ENCODE measurements at regions not wholly inside any gene's neighbourhood (a gene's known extent, or its start where the extent isn't known, plus 50 kb on each side); places are given as distances from the start of the nearest gene placed in this dataset.
"Not testable (repeated sequence)": the region's sequence is repeated elsewhere in the genome, so short reads cannot be mapped to it uniquely, and the experiment has no call there.

GRCh38 chr18:70600225-70600925, 311.5 kb downstream of the SOCS6 start:
- H3K9me3 ChIP-seq (ENCODE audit: control insufficient read depth in 2 of 2, low read length in 2 of 2), result no peaks in the 10 kb centered on the region
- H3K27me3 ChIP-seq (ENCODE audit: control insufficient read depth in 1 of 2, insufficient read depth in 2 of 2, low read length in 2 of 2), result no peaks in the 10 kb centered on the region
- no peak overlapping the region for H3K27ac ChIP-seq (ENCODE audit: low read length)
- H3K9ac ChIP-seq (ENCODE audit: low read length in 2 of 2), result no peak overlapping the region
- H3K36me3 ChIP-seq (ENCODE audit: control insufficient read depth in 2 of 2, insufficient read depth in 2 of 2, low read length in 2 of 2), result no peaks in the 10 kb centered on the region
- no peak overlapping the region for H3K4me3 ChIP-seq (ENCODE audit: low read length in 2 of 2)
- H3K4me1 ChIP-seq (ENCODE audit: control insufficient read depth, insufficient read depth, low read length), result no peaks in the 10 kb centered on the region

- H3K27ac ChIP-seq (ENCODE audit: low read length), result no peak overlapping the region
- H3K4me3 ChIP-seq (ENCODE audit: low read length in 2 of 2), result no peak overlapping the region
- H3K9me3 ChIP-seq (ENCODE audit: control insufficient read depth in 2 of 2, low read length in 2 of 2), result no peaks in the 10 kb centered on the region
- no peaks in the 10 kb centered on the region for H3K36me3 ChIP-seq (ENCODE audit: control insufficient read depth in 2 of 2, insufficient read depth in 2 of 2, low read length in 2 of 2)
- H3K4me1 ChIP-seq (ENCODE audit: control insufficient read depth, insufficient read depth, low read length), result no peaks in the 10 kb centered on the region
- H3K9ac ChIP-seq (ENCODE audit: low read length in 2 of 2), result no peak overlapping the region
- no peaks in the 10 kb centered on the region for H3K27me3 ChIP-seq (ENCODE audit: control insufficient read depth in 1 of 2, insufficient read depth in 2 of 2, low read length in 2 of 2)
Measured at GRCh38 chr18:70598406-70598805, 309.6 kb downstream of the SOCS6 start.

DNA sequence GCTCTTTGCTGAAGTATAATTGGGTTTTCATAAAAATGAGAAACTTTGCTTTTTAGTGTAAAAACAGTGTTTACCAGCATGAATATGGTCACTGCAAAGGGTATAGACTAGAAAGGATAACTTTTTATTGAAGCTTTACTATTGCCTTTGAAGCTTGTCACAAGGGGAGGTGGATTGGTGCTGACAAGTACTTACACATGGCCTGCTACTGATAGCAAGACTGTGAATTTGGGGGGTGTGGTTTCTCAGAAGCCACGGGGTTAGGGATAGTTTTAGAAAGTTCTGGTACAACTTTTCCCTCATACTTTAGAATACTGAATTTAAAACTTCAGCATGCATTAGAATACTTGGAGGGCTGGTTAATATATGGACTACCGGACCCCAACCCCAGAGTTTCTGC, 294.1 kb downstream of the SOCS6 start:
- H3K27me3 ChIP-seq (ENCODE audit: control insufficient read depth in 1 of 2, insufficient read depth in 2 of 2, low read length in 2 of 2), result no peaks in the 10 kb centered on the region
- H3K36me3 ChIP-seq (ENCODE audit: control insufficient read depth in 2 of 2, insufficient read depth in 2 of 2, low read length in 2 of 2), result no peaks in the 10 kb centered on the region
- H3K9ac ChIP-seq (ENCODE audit: low read length in 2 of 2), result no peak overlapping the region
- no peak overlapping the region for H3K4me3 ChIP-seq (ENCODE audit: low read length in 2 of 2)
- no peaks in the 10 kb centered on the region for H3K4me1 ChIP-seq (ENCODE audit: control insufficient read depth, insufficient read depth, low read length)
- H3K9me3 ChIP-seq (ENCODE audit: control insufficient read depth in 2 of 2, low read length in 2 of 2), result peaks cover 0 to 6% of the 10 kb centered on the region in 2 donors
- no peak overlapping the region for H3K27ac ChIP-seq (ENCODE audit: low read length)

DNA sequence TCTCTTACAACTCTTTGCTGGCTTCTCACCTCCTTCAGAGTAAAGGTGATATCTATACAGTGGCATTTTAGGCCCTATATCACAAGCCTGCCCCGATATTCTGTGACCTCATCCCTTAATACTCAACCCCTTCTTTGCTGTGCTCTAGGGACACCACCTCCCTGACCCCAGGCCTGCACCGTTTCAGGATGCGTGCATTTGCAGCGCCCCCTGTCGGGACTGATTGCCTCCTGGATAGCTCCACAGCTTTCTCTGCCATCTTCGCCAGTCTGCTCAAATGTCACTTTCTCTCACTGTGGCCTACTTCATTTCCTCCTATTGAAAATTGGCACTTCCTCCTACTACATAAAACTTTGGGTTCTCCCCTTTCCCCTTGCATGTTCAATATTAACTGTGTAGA, 289.6 kb downstream of the SOCS6 start:
- Histone ChIP-seq H3K4me3 (ENCODE audit: low read length in 2 of 2) (no peak overlapping the region), H3K9ac (ENCODE audit: low read length in 2 of 2) (no peak overlapping the region), H3K27me3 (ENCODE audit: control insufficient read depth in 1 of 2, insufficient read depth in 2 of 2, low read length in 2 of 2) (no peaks in the 10 kb centered on the region), H3K4me1 (ENCODE audit: control insufficient read depth, insufficient read depth, low read length) (no peaks in the 10 kb centered on the region), H3K9me3 (ENCODE audit: control insufficient read depth in 2 of 2, low read length in 2 of 2) (peaks cover 0 to 5% of the 10 kb centered on the region in 2 donors), H3K27ac (ENCODE audit: low read length) (no peak overlapping the region), H3K36me3 (ENCODE audit: control insufficient read depth in 2 of 2, insufficient read depth in 2 of 2, low read length in 2 of 2) (no peaks in the 10 kb centered on the region)

DNA sequence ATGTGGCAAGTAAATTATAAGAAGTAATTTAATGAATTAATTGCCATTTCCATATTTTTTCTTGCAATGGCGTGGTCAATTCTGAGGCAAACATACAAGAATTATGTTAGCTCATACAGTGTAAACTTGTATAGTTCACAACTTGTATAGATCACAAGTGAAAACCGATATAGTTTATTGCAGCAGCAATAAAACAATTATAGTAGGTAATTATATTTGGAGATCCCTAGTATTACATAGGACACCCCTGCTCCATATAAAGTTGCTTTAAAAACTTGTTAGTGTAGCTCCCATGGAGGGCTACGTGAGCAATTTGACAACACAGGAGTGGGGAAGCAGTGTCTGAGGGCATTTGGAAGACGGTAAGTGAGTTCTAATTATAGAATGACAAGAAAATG, 288.2 kb downstream of the SOCS6 start:
- no peak overlapping the region for H3K4me3 ChIP-seq (ENCODE audit: low read length in 2 of 2)
- H3K9me3 ChIP-seq (ENCODE audit: control insufficient read depth in 2 of 2, low read length in 2 of 2), result peaks cover 0 to 5% of the 10 kb centered on the region in 2 donors
- H3K9ac ChIP-seq (ENCODE audit: low read length in 2 of 2), result no peak overlapping the region
- H3K36me3 ChIP-seq (ENCODE audit: control insufficient read depth in 2 of 2, insufficient read depth in 2 of 2, low read length in 2 of 2), result no peaks in the 10 kb centered on the region
- no peaks in the 10 kb centered on the region for H3K4me1 ChIP-seq (ENCODE audit: control insufficient read depth, insufficient read depth, low read length)
- H3K27ac ChIP-seq (ENCODE audit: low read length), result no peak overlapping the region
- no peaks in the 10 kb centered on the region for H3K27me3 ChIP-seq (ENCODE audit: control insufficient read depth in 1 of 2, insufficient read depth in 2 of 2, low read length in 2 of 2)

DNA sequence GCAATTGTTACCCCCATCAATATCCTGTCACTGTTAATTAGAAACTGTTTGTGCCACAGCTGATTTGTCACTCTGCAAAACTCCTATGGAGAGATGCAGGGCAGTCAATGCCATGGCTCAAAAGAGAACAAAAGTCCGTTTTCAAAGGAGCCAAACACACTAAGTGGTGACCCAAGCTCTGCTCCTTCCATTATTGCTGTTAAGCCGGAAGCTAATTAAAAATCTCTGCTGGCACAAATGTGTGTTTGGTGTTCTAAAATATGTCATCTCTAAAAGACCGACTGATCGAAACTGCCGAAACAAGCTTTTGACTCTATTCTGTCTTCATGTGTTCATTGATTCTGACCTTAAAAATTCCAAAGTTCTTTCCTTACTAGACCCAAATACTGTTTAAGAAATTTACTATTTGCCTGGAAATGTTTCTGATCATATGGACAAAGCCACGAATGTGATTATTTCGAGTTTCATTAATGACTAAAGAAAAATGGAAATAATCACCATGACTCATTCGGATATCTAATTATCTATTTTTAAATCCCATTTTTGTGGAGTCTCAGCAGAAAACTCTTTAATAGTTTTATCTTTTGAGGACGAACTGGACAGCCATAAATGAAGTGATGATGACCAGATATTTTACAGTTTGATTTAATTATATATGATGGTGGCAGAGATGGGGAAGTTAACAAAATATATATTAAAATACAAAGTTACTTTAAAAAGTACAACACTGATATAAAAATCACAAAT, 287.6 kb downstream of the SOCS6 start:
- H3K27ac ChIP-seq (ENCODE audit: low read length), result no peak overlapping the region
- no peak overlapping the region for H3K4me3 ChIP-seq (ENCODE audit: low read length in 2 of 2)
- H3K36me3 ChIP-seq (ENCODE audit: control insufficient read depth in 2 of 2, insufficient read depth in 2 of 2, low read length in 2 of 2), result no peaks in the 10 kb centered on the region
- H3K4me1 ChIP-seq (ENCODE audit: control insufficient read depth, insufficient read depth, low read length), result no peaks in the 10 kb centered on the region
- no peak overlapping the region for H3K9ac ChIP-seq (ENCODE audit: low read length in 2 of 2)
- H3K27me3 ChIP-seq (ENCODE audit: control insufficient read depth in 1 of 2, insufficient read depth in 2 of 2, low read length in 2 of 2), result no peaks in the 10 kb centered on the region
- peaks cover 0 to 5% of the 10 kb centered on the region in 2 donors for H3K9me3 ChIP-seq (ENCODE audit: control insufficient read depth in 2 of 2, low read length in 2 of 2)

DNA sequence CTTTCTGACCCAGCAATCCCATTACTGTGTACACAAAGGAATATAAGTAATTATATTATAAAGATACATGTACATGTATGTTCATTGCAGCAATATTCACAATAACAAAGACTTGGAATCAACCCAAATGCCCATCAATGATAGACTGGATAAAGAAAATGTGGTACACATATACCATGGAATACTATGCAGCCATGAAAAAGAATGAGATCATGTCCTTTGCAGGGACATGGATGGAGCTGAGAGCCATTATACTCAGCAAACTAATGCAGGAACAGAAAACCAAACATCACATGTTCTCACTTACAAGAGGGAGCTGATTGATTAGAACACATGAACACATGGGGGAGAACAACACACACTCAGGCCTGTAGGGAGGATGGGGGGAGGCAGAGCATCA, 286.1 kb downstream of the SOCS6 start:
- H3K27me3 ChIP-seq (ENCODE audit: control insufficient read depth in 1 of 2, insufficient read depth in 2 of 2, low read length in 2 of 2); H3K36me3 ChIP-seq (ENCODE audit: control insufficient read depth in 2 of 2, insufficient read depth in 2 of 2, low read length in 2 of 2); H3K4me3 ChIP-seq (ENCODE audit: low read length in 2 of 2); H3K27ac ChIP-seq (ENCODE audit: low read length); H3K4me1 ChIP-seq (ENCODE audit: control insufficient read depth, insufficient read depth, low read length); H3K9me3 ChIP-seq (ENCODE audit: control insufficient read depth in 2 of 2, low read length in 2 of 2); H3K9ac ChIP-seq (ENCODE audit: low read length in 2 of 2): not testable (repeated sequence)

DNA sequence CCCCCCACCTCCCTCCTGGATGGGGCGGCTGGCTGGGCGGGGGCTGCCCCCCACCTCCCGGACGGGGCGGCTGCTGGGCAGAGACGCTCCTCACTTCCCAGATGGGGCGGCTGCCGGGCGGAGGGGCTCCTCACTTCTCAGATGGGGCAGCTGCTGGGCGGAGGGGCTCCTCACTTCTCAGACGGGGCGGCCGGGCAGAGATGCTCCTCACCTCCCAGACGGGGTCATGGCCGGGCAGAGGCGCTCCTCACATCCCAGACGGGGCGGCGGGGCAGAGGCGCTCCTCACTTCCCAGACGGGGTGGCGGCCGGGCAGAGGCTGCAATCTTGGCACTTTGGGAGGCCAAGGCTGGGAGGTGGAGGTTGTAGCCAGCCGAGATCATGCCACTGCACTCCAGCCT, 280.8 kb downstream of the SOCS6 start:
- H3K27ac ChIP-seq (ENCODE audit: low read length); H3K9ac ChIP-seq (ENCODE audit: low read length in 2 of 2); H3K27me3 ChIP-seq (ENCODE audit: control insufficient read depth in 1 of 2, insufficient read depth in 2 of 2, low read length in 2 of 2); H3K9me3 ChIP-seq (ENCODE audit: control insufficient read depth in 2 of 2, low read length in 2 of 2); H3K4me3 ChIP-seq (ENCODE audit: low read length in 2 of 2); H3K36me3 ChIP-seq (ENCODE audit: control insufficient read depth in 2 of 2, insufficient read depth in 2 of 2, low read length in 2 of 2); H3K4me1 ChIP-seq (ENCODE audit: control insufficient read depth, insufficient read depth, low read length): not testable (repeated sequence)

GRCh38 chr18:70559446-70559845, 270.6 kb downstream of the SOCS6 start:
- Histone ChIP-seq H3K9me3 (ENCODE audit: control insufficient read depth in 2 of 2, low read length in 2 of 2) (no peaks in the 10 kb centered on the region), H3K27ac (ENCODE audit: low read length) (no peak overlapping the region), H3K27me3 (ENCODE audit: control insufficient read depth in 1 of 2, insufficient read depth in 2 of 2, low read length in 2 of 2) (no peaks in the 10 kb centered on the region), H3K4me1 (ENCODE audit: control insufficient read depth, insufficient read depth, low read length) (no peaks in the 10 kb centered on the region), H3K9ac (ENCODE audit: low read length in 2 of 2) (no peak overlapping the region), H3K36me3 (ENCODE audit: control insufficient read depth in 2 of 2, insufficient read depth in 2 of 2, low read length in 2 of 2) (no peaks in the 10 kb centered on the region), H3K4me3 (ENCODE audit: low read length in 2 of 2) (no peak overlapping the region)

- H3K9me3 ChIP-seq (ENCODE audit: control insufficient read depth in 2 of 2, low read length in 2 of 2), result no peaks in the 10 kb centered on the region
- no peak overlapping the region for H3K4me3 ChIP-seq (ENCODE audit: low read length in 2 of 2)
- H3K27me3 ChIP-seq (ENCODE audit: control insufficient read depth in 1 of 2, insufficient read depth in 2 of 2, low read length in 2 of 2), result no peaks in the 10 kb centered on the region
- H3K9ac ChIP-seq (ENCODE audit: low read length in 2 of 2), result no peak overlapping the region
- no peaks in the 10 kb centered on the region for H3K4me1 ChIP-seq (ENCODE audit: control insufficient read depth, insufficient read depth, low read length)
- no peaks in the 10 kb centered on the region for H3K36me3 ChIP-seq (ENCODE audit: control insufficient read depth in 2 of 2, insufficient read depth in 2 of 2, low read length in 2 of 2)
- H3K27ac ChIP-seq (ENCODE audit: low read length), result no peak overlapping the region
Measured at GRCh38 chr18:70558371-70558770, 269.5 kb downstream of the SOCS6 start.

DNA sequence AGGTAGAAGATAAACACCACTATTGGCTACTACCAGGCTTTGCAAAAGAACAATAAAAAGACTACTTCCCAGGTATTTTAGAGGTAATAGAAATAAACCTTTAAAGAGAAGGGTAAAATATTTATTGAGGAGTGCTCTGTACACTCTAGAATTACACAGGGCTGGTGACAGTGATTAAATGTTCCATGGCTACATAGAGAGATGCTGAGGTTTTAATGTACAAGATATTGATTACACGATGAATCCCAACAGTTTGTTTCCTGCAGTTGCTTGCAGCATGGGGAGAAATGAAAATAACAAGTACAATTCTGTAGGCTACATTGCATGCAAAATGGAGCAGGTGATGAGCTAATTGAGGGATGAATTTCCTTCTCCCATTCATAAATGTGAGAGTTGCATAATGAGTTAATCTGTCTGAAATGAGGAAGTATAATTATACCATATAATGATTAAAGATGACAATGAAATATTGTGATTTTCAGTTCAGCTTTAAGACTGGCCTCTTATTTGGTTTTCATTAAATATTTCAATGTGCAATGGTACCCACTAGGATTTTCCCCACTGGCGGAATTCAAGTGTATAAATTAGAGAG, 266.1 kb downstream of the SOCS6 start:
- Histone ChIP-seq H3K27me3 (ENCODE audit: control insufficient read depth in 1 of 2, insufficient read depth in 2 of 2, low read length in 2 of 2) (no peaks in the 10 kb centered on the region), H3K9ac (ENCODE audit: low read length in 2 of 2) (no peak overlapping the region), H3K4me3 (ENCODE audit: low read length in 2 of 2) (no peak overlapping the region), H3K4me1 (ENCODE audit: control insufficient read depth, insufficient read depth, low read length) (no peaks in the 10 kb centered on the region), H3K9me3 (ENCODE audit: control insufficient read depth in 2 of 2, low read length in 2 of 2) (no peaks in the 10 kb centered on the region), H3K27ac (ENCODE audit: low read length) (no peak overlapping the region), H3K36me3 (ENCODE audit: control insufficient read depth in 2 of 2, insufficient read depth in 2 of 2, low read length in 2 of 2) (no peaks in the 10 kb centered on the region)
